GM18499 (cell line): ENCODE measurements at regions not wholly inside any gene's neighbourhood (a gene's known extent, or its start where the extent isn't known, plus 50 kb on each side); places are given as distances from the start of the nearest gene placed in this dataset.

Experiments
- ATAC-seq: cut with Tn5 transposase; IDR thresholded peaks from one replicate; pipeline ENCODE4 v1.9.1; 2021; ENCODE audit warnings: moderate number of reproducible peaks; ENCODE audit not compliant: insufficient read depth, unreplicated experiment

DNA sequence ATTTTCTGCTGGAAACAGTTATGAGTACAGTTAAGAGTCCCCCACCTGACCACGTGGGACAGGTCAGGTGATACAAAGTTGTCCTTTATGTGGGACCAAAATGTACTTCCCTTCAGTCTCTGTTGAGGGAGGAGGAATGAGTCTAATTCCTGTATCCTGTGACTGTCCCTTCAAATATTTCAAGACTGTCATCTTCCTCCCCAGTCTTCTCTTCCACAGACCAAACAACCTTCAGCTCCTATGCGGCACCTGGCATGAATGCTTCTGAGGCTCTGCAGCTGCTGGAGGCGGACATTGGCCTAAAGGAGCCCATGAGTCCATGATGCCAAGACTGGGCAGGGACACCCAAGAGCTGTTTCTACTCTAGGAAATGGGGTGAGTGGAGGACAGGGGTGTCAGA is 72.1 kb upstream of the SIM2 start:
- no peak for ATAC-seq

DNA sequence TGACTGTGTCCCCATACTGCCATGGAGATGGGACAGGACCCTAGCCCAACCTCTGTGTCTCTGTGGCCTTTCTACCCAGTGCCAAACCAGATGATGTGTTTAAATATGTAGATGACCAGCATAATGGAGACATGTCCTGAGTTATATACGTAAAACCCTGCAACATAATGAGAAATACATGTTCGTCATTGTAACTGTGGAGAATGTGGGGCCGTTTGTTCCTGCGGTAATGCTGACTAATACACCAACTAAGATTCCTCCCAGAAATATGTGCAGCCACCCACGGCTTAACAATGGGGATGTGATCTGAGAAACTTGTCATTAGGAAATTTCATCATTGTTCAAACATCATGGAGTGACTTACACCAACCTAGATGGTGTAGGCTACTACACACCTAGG is 71.7 kb upstream of the SIM2 start:
- ATAC-seq = no peak

DNA sequence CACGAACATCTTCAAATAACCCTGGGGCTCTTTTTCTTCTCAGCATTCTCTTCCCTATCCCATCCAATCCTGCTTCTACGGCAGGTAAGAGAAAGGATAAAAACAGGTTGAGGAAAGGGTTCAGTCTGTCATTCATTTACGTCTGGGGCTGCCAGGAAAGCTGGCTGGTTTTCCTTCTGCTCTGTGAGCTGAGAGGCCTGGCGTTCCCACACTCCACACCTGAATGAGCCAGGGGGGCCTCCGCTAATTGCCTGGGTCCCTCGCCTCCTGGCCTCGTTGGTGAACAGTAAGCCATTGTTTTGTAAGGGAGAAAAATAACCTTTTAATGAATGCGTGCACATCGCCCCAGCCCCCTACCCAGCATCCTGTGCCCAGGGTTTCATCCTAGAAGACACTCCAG is 70.8 kb upstream of the SIM2 start:
- no peak for ATAC-seq

DNA sequence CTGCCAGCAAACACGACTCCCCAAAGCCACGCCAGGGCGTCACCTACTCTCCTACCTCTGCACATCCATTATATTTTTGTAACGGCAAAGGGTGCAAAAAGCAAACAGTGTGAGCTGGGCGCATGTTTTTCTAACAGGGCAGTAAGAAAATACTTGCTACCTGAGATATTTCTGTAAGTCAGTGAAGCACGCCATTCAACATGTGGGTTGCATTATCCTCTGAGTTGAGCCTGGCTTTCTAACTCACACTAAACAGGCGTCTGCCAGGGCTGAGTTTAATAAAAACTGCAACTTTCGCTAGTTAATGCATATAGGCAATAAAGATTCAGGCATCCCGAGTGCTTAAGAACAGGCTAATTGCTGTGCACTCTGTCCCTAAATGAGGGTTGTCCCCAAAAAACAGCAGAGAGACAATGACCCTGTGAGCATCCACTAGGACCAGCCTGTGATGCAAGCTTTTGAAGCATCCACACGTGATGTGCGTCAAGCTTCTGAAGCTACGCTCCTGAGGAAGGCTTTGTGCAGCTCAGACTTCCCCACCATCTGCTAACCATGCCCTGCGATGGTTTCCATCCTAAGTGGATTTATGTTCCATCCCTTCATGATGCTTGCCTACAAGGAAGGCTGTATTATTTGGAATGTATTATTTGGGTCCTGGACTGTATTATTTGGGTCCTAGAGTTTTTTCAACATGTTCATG is 70.0 kb upstream of the SIM2 start:
- ATAC-seq = no peak

DNA sequence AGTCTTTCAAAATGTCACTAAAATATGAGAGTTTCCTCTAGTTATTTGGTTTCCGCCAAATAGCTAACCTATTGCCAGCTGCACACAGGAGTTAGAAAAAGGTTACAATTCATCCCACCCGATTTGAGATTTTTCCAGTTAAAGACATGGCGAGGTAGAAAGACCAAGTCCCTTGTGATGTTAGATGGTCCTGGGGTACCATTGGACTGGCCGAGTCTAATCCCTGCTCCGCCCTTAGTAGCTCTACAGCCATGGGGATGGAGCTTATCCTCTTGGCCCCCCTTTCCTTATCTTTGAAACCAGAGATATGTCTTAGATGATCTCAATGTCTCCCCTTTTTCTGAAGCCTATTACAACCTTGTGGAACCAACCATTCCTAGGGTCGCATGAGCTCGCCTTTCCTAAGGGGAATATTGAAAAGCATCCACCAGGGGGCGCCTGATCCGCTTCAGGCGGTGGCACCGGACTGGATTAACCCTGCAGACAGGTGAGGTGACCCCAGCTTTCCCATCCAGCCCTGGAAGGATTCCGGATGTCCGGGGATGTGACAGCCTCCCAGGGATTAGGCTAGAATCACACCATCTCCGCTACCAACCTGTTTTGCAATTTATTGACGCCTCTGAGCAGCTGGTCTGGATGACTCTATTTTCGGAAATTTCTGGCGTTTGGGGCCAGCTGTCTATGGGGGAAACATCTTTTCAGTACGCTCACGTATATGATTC is 68.3 kb upstream of the SIM2 start:
- no peak for ATAC-seq

DNA sequence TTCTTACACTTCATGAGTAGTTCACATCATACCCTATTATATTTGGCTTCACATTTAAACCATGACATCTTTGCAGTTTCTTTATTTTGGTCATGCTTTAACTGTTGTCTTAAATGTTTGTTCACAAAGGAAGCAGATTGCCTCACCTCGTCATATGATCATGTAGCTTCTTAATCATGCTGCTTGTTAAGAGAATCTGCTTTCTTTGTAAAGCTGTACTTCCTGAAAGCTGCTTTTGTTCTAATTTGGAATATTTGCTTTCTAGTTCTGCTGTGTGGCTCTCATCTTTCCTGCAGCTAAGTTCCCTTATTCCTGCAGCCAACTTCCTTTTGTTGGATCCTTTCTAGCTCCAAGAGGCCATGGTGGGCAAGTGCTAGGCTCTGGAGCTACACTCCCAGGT is 62.9 kb upstream of the SIM2 start:
- no peak for ATAC-seq

DNA sequence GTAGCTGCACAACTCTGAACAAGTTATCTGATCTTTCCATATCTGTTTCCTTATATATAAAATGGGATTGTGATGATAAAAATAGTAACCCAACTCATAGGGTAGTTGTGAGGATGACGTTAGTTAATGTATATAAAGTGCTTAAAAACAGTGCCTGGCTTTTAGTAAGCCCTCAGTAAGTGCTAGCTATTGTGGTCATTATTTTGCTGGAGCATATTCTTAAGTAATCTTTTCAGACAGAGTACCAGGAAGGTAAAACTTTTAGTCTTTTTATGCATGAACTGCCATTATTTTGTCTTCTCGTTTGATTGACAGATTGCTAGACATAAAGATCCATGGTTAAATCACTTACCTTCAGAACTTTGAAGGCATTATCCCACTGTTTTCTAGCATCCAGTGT is 62.5 kb upstream of the SIM2 start:
- ATAC-seq = no peak

DNA sequence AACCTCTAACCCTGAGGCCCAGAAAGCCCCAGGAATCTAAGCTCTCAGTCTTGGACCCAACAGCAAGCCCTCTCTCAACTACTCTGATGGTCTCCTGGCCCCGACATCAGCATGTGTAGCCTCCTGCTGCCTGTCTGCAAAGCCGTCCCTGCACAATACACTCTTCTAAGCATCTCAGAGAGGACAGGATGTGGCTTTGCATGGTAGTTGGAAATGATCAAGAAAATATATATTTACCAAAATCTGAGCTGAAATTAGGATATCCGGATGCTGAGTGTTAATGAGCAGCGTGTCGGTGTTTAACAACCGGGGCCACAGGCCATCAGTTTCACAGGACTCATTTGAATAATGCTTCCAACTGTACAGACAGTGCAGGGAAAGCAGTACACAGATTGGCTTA is 59.1 kb upstream of the SIM2 start:
- ATAC-seq = no peak

DNA sequence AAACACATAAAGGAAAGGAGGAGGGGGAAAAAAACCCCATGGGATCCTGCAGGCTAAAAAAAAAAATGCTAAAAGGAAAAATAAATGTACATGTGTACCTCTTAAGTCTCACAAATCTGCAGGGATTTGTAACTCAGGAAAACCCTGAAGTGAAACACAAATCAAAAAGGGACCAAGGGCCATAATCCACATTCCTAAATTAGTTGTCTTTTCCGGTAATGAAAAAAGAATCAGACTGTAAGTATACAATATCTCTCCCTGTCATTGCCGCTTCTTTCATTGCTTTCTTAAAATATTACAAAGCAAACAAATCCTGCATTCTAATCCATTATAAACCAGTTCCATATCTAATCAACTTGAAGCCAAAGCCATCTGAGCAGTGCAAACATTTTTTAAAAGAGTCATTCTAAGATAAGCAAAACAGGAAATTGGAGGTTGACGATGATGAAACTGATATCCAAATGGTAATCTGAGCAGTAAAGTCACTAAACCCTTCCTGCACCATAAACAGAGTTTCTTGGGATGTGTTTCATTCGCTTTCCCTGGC is 58.7 kb upstream of the SIM2 start:
- no peak for ATAC-seq

DNA sequence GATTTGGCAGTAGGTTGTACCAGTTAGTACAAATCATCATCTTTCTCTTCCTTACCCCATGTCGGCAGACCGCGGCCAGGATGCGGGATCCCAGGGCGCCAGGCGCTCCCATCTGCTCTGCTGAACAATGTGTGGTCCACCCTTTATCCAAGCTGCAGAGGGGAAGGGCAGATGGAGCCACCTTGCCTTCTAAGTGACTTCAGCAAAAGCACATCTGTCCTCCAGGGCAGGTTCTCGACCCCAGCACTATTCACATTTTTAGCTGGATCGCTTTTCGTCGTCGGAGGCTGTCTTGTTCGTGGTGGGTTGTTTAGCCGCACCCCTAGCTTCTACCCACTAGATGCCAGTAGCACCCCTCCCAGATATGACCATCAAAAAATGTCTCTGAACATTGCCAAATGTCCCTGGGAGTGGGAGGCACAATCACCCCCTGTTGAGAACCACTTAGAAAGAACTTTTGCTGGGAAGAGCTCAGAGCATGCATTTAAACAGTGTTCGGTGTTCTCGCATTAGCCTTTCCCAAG is 58.1 kb upstream of the SIM2 start:
- ATAC-seq = no peak

DNA sequence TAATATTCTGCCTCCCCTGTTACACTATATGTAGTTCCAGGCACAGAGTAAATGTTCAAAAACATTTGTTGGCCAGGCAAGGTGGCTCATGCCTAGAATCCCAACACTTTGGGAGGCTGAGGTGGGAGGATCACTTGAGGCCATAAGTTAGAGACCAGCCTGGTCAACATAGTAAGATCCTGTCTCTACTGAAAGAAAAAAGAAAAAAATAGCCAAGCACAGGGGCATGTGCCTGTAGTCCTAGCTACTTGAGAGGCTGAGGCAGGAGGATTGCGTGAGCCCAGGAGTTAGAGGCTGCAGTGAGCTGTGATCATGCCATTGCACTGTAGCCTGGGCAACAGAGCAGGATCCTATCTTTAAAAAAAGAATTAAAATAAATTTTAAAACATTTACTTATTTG is 57.6 kb upstream of the SIM2 start:
- ATAC-seq = no peak

DNA sequence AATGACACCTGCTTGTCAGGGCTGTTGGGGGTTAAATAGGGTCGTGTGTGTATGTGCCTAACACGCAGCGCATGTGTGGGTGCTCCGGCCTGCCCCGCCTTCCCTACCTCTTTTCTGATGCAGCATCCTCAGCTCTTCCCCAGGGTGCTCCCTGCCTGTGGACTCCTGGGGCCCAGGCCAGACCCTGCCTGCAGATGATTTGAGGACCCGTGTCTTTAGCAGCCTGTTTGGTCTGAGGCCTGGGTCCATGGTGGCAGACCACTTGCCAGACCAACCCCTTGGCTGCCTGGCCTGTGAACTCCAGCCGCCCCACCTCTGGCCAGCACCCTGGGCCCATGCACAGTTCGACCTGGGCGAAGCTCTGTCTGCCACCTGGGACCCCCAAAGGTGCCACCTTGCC is 57.0 kb upstream of the SIM2 start:
- no peak for ATAC-seq

DNA sequence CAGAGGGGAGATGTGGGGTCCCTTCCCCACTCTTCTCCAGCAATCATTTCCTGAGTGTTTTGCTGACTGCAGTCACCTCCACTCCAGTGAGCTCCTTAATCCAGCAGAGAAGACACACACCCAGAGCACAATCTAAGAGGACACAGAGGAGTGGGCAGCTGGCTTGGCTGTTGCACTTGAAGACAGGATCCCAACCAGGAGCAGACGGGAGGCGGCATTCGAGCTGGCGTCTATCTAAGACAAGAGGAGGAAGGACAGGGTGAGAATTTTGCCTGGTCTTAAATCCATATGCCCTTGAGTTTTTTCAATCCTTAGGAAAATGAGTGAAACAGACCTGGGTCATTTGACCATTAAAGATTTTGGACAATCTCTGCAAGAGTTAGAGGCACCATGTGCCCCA is 56.1 kb upstream of the SIM2 start:
- ATAC-seq = no peak

DNA sequence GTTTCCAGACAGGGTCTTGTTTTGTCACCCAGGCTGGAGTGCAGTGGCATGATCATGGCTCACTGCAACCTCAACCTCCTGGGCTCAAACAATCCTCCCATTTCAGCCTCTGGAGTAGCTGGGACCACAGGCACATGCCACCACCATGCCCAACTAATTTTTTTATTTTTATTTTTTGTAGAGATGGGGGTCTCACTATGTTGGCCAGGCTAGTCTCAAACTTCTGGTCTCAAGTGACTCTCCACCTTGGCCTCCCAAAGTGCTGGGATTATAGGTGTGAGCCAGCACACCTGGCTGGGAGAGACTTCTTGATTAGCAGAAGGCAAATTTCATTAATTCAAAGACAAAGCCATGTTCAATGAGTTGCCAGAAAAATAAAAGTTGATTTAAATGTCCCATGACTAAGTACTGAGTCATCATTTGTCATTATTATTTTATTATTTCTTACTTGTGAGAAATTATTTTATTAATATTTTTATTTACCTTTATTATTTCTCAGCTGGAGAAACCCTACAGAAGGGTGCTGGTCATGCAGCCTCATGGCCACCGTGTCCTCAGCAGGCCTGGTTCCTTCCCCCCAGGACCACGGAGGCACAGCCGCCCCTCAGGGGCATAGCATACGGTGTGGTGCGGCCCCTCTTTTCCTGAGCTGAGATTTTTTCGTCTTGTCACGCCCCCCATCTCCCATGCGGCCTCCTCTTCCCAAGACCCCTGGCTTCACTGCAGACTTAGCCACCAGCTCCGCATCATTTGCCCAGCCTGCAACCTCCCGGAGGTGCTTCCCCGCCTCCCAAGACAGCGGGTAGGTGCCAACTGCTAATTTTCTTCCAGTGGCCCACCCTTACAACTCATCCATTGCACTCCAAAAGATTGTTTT is 55.3 kb upstream of the SIM2 start:
- ATAC-seq = no peak

DNA sequence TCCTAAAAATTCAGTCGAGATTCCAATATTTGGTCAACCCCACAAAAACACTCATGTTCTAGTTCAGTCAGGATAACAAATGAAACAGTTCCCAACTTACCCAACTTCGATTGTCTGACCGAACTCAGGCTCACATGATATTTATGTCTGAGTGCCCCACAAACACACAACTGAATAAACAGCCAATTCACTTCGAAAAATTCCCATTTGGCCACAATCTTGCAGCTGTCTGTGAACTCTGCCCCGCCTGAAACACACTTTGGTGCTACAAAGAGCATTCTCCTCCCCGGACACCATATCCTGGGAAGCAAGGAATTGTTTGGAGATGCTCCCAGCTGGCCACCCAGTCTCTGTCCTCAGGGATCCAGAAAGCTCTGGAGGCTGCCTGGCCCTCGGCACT is 52.9 kb upstream of the SIM2 start:
- no peak for ATAC-seq

DNA sequence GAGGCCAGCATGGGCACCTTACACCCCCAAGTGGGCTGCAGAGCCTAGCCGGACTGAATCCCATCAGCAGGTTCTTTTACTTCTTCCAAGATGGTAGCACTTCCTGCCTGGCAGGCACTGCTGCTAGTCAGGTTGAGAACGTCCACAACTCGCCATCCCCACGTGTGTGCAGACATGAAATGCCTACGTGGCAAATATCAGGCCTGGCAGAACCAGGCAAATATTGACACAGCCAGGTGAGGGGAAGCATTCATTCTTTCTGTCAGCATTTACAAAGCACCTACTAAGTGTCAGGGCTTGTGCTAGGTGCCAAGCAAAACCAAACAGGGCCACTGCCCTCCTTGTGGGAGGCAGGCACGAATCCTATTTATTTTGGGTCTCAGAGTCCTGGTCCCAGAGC is 52.3 kb upstream of the SIM2 start:
- ATAC-seq = no peak

DNA sequence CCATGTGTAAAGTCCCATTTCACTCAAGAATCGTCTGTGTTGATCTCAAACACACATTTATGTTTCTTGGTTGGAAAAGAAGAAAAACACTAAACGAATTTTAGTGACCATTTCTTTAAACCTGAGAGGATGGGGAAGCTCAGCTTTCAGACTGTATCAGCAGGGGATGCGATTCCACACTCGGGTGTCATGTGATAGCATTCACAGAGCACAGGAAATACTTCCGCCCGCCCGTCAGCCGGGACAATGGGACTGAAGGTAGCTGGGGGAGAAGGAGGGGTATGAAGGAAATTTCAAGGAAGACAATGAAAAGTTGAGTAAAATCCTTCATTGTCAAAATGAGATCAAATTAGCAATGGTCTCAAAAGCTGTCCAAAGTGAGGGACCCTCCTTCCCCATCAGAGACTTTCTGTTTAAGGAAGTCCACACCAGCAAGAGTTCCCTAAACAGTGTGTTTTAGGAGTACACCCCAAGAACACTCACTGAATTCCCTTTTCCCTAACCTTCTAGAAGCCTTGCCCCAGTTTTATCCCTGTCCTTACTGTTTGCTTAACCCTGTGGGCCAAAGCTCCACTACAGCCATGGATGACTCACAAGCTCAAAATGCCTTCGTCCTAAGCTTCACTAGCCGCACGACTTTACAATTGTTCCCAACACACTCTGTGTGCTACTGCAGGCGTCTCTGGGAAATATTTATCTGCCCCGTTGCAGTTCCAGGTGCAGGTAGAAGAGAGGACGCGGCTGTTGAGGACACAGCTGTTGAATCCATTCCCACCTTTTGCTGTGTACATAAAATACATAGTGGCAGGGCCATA is 51.4 kb upstream of the SIM2 start:
- ATAC-seq = no peak
